Sciatic nerve (tissue), 2 donors: ENCODE measurements at regions not wholly inside any gene's neighbourhood (a gene's known extent, or its start where the extent isn't known, plus 50 kb on each side); places are given as distances from the start of the nearest gene placed in this dataset.

Source experiments
- ATAC-seq: fragments of 200-7000 bp; cut with Tn5 transposase; one replicate; pipeline ENCODE4 v1.9.1; 2020; ENCODE audit warnings: mild to moderate bottlenecking, moderate library complexity
- DNase-seq: peaks from one replicate; pipeline ENCODE4 v3.0.0-alpha.2; 2020; ENCODE audit warnings: low spot score
- intact Hi-C: fragments of 100-400 bp; cut with DNase I; formaldehyde crosslinking; loops from one replicate; pipeline ENCODE4 v1.14.2; 2022
- donor health status: DM: no; HTN: no; CAD: no.
- donor health status: DM: no; HTN: no; CAD: no.

DNA sequence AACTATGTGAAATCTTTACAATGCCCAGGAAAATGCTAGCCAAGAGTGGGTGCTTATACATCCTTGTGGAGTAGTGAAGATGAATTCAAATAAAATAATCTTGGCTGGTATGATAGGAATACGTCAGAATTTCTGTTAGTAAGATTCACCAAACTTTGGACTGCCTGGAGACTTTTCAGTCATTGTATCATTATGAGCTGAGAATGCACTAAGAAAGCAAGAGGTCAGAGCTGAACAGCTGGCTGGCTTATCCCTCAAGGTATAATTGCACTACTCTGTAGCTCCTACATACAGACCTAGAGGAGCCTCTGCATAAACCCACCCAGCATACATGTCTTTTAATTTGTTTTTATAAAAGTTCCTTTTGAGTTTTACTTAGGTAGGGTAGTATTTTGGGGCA is 568.5 kb upstream of the RIOK2 start:
- no peak for ATAC-seq
- intact Hi-C loops, result no loop called here
- DNase-seq, result no peak

DNA sequence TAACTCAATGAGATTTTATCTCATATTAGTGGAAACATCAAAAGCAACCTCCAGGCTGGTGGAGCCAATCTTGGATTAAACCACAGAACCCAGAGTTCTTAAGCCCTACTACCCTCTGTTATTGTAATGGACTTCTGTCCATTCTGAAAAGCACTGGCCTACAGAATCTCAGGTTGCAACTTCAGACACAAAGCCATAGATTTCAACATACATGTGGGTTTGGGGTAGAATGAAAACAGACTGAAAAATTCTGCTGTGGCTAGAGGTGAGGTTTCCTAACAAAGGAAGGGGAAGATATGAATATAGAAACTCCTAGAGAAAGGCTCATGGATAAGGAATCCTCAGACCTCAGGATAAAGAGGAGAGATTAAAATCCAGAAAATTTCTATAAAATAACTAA is 569.8 kb upstream of the RIOK2 start:
- ATAC-seq (no peak), DNase-seq (no peak)
- intact Hi-C loops, result no loop called here

GRCh38 chr5:97762483-97762882 is 579.4 kb upstream of the RIOK2 start:
- intact Hi-C loops, result no loop called here
- ATAC-seq (no peak), DNase-seq (no peak)

DNA sequence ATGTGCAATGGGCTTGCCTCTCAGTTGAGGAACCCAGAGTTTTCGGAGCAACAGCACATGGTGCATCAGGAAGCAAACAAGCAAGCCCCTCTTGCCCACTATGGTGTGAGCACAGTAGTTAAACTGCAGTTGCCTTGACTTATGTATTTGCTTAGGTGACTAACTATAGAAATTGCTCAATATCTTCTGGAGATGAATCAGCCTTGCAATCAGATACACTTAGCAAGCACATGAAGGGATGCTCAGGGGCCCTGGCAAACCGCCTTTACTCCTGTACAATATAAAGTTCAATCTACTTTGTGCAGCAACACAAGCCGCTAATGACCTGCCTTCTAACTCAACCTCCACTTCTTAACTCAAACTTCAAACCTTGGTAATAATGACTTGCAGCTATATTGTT is 581.7 kb upstream of the RIOK2 start:
- intact Hi-C loops, result no loop called here
- ATAC-seq (no peak), DNase-seq (no peak)

- intact Hi-C loops, result no loop called here
- DNase-seq (no peak), ATAC-seq (no peak)
These were observed 595.4 kb upstream of the RIOK2 start for GRCh38 chr5:97778451-97778850.

DNA sequence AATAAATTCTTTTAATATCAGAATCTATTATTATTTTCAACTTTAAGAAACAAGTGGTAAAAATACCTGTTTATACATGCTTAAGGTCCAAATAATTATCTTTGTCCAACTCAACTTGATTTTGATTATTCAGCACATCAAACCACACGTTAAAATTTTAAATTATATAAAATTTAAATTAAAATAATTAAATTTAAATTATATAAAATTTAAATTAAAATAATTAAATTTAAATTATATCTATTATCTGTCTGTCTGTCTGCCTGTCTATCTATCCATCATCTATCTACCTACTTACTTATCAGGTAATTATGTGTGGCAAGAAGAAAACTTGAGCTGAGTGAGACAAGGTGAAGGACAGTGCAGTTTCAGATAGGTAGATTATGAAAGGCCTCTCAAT is 605.3 kb upstream of the RIOK2 start:
- DNase-seq (no peak), ATAC-seq (no peak)
- intact Hi-C loops, result no loop called here

GRCh38 chr5:97797994-97798451 is 615.0 kb upstream of the RIOK2 start:
- no peak for ATAC-seq

DNA sequence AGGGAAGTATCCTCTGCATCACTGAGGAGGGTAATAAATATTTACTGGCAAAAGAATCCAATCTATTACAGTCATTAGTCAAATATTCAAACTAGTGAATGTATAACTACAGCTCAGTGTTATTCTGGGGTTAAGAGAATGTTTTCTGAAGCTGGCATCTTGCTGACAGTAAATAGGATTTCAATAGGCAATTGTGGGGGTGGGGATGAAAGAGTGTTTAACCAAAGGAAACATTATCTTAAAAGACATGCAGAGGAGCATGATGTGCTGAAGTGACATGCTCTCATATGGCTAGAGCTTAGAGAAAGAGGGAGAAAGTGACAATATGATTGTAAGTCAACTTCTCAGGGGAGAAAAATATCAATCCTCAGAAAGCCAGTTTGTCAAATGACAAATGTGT is 618.4 kb upstream of the RIOK2 start:
- no peak for DNase-seq
- no peak for ATAC-seq

More at GRCh38 chr5:97797994-97798451, 615.0 kb upstream of the RIOK2 start:
- intact Hi-C loops, result no loop called here
- DNase-seq, result no peak

GRCh38 chr5:97820138-97820537 is 637.1 kb upstream of the RIOK2 start:
- no peak for ATAC-seq
- DNase-seq, result no peak
- intact Hi-C loops, result no loop called here

More for the DNA sequence above, 618.4 kb upstream of the RIOK2 start:
- intact Hi-C loops, result no loop called here

DNA sequence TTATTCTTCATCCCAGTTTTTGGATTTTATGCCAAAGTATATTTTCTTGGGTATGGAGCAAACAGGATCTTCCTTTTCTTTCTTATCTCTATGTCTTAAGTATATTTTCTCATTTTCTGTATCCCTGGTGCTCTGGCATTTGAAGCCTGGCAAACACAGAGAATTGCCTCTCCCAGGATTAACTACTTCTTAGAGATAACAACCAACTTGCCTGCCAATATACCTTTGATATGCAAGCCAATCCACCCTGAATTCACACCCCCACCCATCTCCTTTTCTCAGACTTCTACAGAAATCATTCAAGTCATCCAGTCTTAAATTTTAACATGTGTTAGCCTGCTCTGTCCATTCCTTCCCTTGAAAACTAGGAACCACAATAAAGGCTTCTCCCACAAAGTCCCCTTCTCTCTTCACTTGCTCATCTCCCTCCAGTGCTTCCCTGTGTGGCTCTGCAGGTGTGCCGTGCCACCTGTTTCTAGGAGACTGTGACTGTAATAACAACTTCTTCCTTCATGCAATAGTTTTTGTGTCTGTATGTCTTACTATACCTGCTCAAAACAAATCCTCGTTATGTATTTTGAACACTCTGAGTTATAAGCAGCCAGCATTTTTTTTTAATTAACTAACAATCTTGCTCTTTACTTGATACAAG is 649.7 kb upstream of the RIOK2 start:
- DNase-seq (no peak), ATAC-seq (no peak)
- intact Hi-C loops, result no loop called here

DNA sequence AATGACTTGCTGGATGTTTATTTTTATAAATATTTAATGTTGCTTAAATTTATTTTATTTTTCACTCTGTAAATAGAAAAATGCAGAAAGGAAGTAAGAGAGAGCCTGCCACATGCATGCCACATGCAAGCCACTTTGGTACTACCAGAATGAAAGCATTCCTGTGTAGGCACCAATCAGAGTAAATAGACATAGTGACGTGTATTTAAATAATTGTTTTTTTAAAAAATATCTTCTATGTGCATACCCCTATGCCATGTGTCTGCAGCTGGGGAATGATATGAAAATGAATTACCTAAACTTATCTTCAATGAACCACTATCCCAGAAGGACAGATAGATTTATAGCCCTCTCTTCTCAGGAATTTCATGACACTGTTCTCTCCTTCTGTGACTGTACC is 651.5 kb upstream of the RIOK2 start:
- intact Hi-C loops, result no loop called here
- no peak for DNase-seq
- ATAC-seq, result no peak

DNA sequence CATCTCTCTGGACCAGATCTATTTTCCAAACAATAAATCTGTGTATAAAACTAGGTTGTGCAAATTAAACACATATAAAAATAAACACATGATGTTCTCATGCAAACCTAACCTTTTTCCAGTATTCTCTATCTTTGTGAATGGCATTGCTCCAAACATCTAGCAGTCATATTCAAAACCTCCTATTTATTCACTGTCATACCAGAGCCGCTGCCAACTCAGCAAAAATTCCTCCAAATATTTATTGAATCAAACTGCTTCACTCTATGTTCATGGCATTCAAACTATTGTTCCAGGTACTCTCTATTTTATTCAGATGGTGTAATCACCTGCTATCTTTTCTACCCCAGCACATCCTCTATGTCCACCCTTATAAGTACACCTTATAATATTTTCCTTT is 652.1 kb upstream of the RIOK2 start:
- intact Hi-C loops, result no loop called here
- DNase-seq, result no peak
- ATAC-seq, result no peak

DNA sequence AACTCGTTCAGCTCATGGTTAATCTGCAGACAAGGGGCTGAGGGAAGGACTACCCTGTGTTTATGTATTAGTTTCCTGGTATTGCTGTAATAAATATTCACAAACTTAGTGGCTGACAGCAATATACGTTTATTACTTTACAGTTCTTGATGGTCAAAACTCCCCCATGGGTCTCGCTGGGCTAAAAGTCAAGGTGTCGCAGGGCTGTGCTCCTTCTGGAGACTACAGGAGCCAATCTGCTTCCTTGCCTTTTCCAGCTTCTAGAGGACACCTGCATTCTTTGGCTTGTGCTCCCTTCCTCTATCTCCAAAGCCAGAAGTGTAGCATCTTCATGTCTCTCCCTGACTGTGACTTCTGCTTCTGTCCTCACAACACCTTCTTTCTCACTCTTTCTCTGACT is 653.8 kb upstream of the RIOK2 start:
- ATAC-seq (no peak), DNase-seq (no peak)
- intact Hi-C loops, result no loop called here

- ATAC-seq (peak; percentile 79), DNase-seq (no peak)
- intact Hi-C loops, result no loop called here
These were observed 655.2 kb upstream of the RIOK2 start for GRCh38 chr5:97838214-97838613.

GRCh38 chr5:97839341-97840086 is 656.5 kb upstream of the RIOK2 start:
- ATAC-seq (no peak), DNase-seq (no peak)
- intact Hi-C loops, result no loop called here

DNA sequence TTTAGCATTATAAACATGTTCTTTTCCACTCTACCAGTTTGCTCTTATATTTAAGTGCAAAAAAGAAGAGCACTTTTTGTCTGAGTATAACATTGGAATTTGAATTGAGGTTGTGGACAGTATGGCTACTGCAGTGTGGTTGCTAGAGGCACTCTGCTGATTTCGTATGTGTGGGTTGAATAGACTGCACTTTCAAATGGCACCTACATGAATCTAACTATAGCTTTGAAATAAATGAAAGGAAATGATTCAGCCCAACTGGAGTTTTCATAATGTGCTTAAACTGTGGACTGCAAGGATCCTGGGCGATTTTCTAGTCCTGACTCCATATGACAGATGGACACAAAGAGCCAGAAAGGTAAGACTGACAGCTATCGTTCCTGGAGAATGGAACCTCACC is 657.6 kb upstream of the RIOK2 start:
- no peak for DNase-seq
- no peak for ATAC-seq
- intact Hi-C loops, result no loop called here

DNA sequence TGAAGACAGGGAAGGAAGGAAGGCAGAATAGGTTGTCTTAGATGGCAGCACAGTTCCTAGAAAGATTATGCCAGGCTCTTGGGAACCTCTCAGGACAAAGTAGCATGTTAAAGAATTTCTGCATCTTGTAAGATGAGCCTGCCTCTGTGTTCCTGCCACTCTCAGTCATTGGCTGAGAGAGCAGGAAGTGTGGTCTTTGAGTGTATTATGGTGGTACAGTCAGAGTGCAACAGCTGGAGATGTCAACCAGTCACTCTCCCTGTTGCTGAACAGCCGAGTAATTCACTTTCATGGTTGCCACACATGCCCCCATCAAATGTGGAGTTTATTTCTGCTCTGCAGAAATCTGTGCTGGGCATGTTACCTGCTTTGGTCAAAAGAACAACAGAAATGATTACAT is 659.6 kb upstream of the RIOK2 start:
- DNase-seq, result no peak
- intact Hi-C loops, result no loop called here
- no peak for ATAC-seq

GRCh38 chr5:97844797-97845196 is 661.8 kb upstream of the RIOK2 start:
- ATAC-seq (no peak), DNase-seq (no peak)
- intact Hi-C loops, result no loop called here

GRCh38 chr5:97846643-97847042 is 663.6 kb upstream of the RIOK2 start:
- ATAC-seq (no peak), DNase-seq (no peak)
- intact Hi-C loops, result no loop called here

DNA sequence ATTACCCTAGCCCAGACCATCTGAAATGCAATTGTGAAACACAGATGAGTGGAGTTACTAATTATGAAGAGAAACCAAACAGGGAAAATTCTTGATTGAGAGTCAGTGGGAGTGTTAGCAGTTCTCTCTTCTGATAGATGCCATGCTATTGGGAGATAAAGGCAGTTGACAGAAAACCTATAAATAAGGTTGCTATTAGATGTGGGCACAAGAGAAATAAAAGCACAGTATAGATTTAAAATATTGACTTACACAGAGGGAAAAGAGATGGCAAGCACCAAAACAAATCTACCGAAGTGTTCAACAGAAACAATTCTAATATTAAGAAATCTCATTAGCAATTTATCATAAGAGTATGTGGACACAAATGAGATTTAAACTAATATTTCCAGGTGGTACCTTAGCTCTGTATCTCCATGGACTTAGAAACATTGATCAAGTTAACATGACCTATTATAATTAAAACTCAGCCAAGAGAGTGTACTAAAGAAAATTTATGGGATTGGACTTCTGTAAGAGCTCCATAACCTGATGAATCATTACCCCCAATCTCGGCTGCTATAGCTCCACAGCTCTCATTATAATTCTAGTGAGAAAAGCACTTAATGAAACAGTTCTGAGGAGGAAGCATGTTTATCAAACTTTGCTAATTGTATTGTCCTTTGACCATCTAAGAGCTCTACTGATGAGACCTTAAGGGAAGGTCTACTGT is 665.0 kb upstream of the RIOK2 start:
- intact Hi-C loops, result no loop called here
- DNase-seq (no peak), ATAC-seq (no peak)
